ENCODE measurements at regions not wholly inside any gene's neighbourhood (a gene's known extent, or its start where the extent isn't known, plus 50 kb on each side); places are given as distances from the start of the nearest gene placed in this dataset.
A peak's percentile ranks its signal among the peaks of the same experiment; 100 is the strongest.

DNA sequence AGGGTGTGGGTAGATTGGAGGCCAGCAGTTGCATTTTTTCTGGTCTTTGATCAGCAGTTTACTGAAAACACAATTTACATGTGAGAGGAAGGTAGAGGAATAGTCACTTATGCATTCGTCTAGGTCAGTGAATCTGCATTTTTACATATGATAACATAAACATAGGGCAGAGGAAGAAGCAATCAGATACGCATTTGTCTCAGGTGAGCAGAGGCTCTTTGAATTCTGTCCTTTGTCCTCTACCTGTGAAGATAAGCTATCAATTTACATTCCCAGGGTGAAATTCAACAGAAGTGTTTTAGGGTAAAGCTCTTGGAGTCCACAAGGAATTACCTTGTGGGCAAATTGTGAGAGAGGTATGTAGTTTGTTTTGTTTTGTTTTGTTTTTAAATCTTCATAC, 306.5 kb downstream of the MAGEB5 start:
- H3K9me3 ChIP-seq (ENCODE audit: control insufficient read depth, low read length) = peaks cover 7% of the 10 kb centered on the region
- no peak overlapping the region for H3K9ac ChIP-seq (ENCODE audit: extremely low read depth, low read length, poor library complexity, severe bottlenecking)
- WGBS, 2 experiments (ENCODE audit: insufficient coverage in 1 of 2, insufficient read length in 1 of 2) = 0% methylated on average over 1 of the region's 2 CpGs; no CpG with 5 or more reads in 1 of the 2 experiments
- no peak overlapping the region for H3K27ac ChIP-seq (ENCODE audit: low read depth, low read length)
- no peak for DNase-seq
- no peak overlapping the region for H3K4me3 ChIP-seq (ENCODE audit: low read length)
- no peaks in the 10 kb centered on the region for H3K4me1 ChIP-seq (ENCODE audit: control insufficient read depth, insufficient read depth, low read length)
- peaks cover 11% of the 10 kb centered on the region for H3K36me3 Mint-ChIP-seq (ENCODE audit: low read depth)
- no peak overlapping the region for H3K4me3 Mint-ChIP-seq
- no peaks in the 10 kb centered on the region for H3K27me3 Mint-ChIP-seq (ENCODE audit: insufficient read depth)
- H3K27ac Mint-ChIP-seq = peak overlapping the region; percentile 67
- no peak for TF ChIP-seq CTCF (conservative IDR thresholded peaks at IDR 0.05)
- H3K4me1 Mint-ChIP-seq = peaks cover 26% of the 10 kb centered on the region
- H3K9me3 Mint-ChIP-seq = peaks cover 37% of the 10 kb centered on the region
- no peaks in the 10 kb centered on the region for H3K27me3 ChIP-seq (ENCODE audit: control insufficient read depth, insufficient read depth, low read length, poor library complexity, severe bottlenecking)
- no peaks in the 10 kb centered on the region for H3K36me3 ChIP-seq (ENCODE audit: control insufficient read depth, insufficient read depth, low read length)

- Histone ChIP-seq H3K27ac (ENCODE audit: low read depth, low read length) (no peak overlapping the region), H3K4me1 (ENCODE audit: control insufficient read depth, insufficient read depth, low read length) (no peaks in the 10 kb centered on the region), H3K27me3 (ENCODE audit: control insufficient read depth, insufficient read depth, low read length, poor library complexity, severe bottlenecking) (no peaks in the 10 kb centered on the region), H3K4me3 (ENCODE audit: low read length) (no peak overlapping the region), H3K9ac (ENCODE audit: extremely low read depth, low read length, poor library complexity, severe bottlenecking) (no peak overlapping the region), H3K9me3 (ENCODE audit: control insufficient read depth, low read length) (no peaks in the 10 kb centered on the region), H3K36me3 (ENCODE audit: control insufficient read depth, insufficient read depth, low read length) (no peaks in the 10 kb centered on the region)
- no peak overlapping the region for H3K27ac Mint-ChIP-seq
- DNase-seq = no peak
- no peaks in the 10 kb centered on the region for H3K4me1 Mint-ChIP-seq
- no peaks in the 10 kb centered on the region for H3K27me3 Mint-ChIP-seq (ENCODE audit: insufficient read depth)
- H3K36me3 Mint-ChIP-seq (ENCODE audit: low read depth) = no peaks in the 10 kb centered on the region
- 92 to 94% methylated on average over 2 to 5 of the region's 5 CpGs for WGBS, 2 experiments (ENCODE audit: insufficient coverage in 1 of 2, insufficient read length in 1 of 2)
- TF ChIP-seq CTCF (conservative IDR thresholded peaks at IDR 0.05) = no peak
- no peak overlapping the region for H3K4me3 Mint-ChIP-seq
- peaks cover 10% of the 10 kb centered on the region for H3K9me3 Mint-ChIP-seq
Observed at GRCh38 chrX:26511589-26512363, 295.8 kb downstream of the MAGEB5 start.

DNA sequence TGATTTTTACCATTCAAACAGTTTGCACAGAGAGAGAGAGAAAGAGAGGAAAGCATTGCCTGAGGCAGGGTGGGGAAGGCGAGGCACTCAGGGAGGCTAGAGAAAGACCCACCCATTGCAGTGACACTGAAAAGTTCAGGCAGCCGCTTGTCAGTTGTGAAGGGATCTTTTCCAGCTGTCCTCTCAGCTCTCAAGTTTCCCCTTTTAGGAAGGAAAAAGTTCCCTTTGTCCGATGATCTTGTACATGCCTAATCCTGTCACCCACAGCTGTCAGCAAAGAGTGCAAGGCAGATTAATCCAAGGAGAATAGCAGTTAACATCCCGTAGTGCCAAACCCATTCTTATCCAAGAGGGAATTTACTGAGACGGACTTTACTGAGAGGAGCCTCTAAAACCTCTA, 255.0 kb downstream of the MAGEB5 start:
- no peak overlapping the region for H3K27ac ChIP-seq (ENCODE audit: low read depth, low read length)
- Mint-ChIP-seq H3K9me3 (peaks cover 47% of the 10 kb centered on the region), H3K4me3 (no peak overlapping the region), H3K36me3 (ENCODE audit: low read depth) (no peaks in the 10 kb centered on the region), H3K27me3 (ENCODE audit: insufficient read depth) (no peaks in the 10 kb centered on the region), H3K4me1 (no peaks in the 10 kb centered on the region), H3K27ac (no peak overlapping the region)
- no peaks in the 10 kb centered on the region for H3K36me3 ChIP-seq (ENCODE audit: control insufficient read depth, insufficient read depth, low read length)
- no peaks in the 10 kb centered on the region for H3K27me3 ChIP-seq (ENCODE audit: control insufficient read depth, insufficient read depth, low read length, poor library complexity, severe bottlenecking)
- DNase-seq = no peak
- H3K4me1 ChIP-seq (ENCODE audit: control insufficient read depth, insufficient read depth, low read length) = no peaks in the 10 kb centered on the region
- H3K9me3 ChIP-seq (ENCODE audit: control insufficient read depth, low read length) = no peaks in the 10 kb centered on the region
- no peak overlapping the region for H3K4me3 ChIP-seq (ENCODE audit: low read length)
- H3K9ac ChIP-seq (ENCODE audit: extremely low read depth, low read length, poor library complexity, severe bottlenecking) = no peak overlapping the region
- 89 to 100% methylated on average over 1 to 5 of the region's 5 CpGs for WGBS, 2 experiments (ENCODE audit: insufficient coverage in 1 of 2, insufficient read length in 1 of 2)
- no peak for TF ChIP-seq CTCF (conservative IDR thresholded peaks at IDR 0.05)

All from endodermal cell (in vitro differentiated cells).